HUES64 (cell line): ENCODE measurements at regions not wholly inside any gene's neighbourhood (a gene's known extent, or its start where the extent isn't known, plus 50 kb on each side); places are given as distances from the start of the nearest gene placed in this dataset.

Source experiments
- H3K27ac ChIP-seq: 2 replicates; pipeline ENCODE4 v1.7.0; 2013; ENCODE audit warnings: low read depth, low read length, inconsistent platforms
- H3K27me3 ChIP-seq: 2 replicates; pipeline ENCODE4 v1.6.1; 2013; ENCODE audit warnings: mild to moderate bottlenecking, low read length; ENCODE audit not compliant: insufficient read depth
- H3K36me3 ChIP-seq: 2 replicates; pipeline ENCODE4 v1.6.1; 2013; ENCODE audit warnings: mild to moderate bottlenecking, low read length; ENCODE audit not compliant: insufficient read depth
- H3K4me1 ChIP-seq: 2 replicates; pipeline ENCODE4 v1.6.1; 2013; ENCODE audit warnings: mild to moderate bottlenecking, low read length, moderate library complexity; ENCODE audit not compliant: insufficient read depth
- H3K4me3 ChIP-seq: 2 replicates; pipeline ENCODE4 v1.5.1; 2013; ENCODE audit warnings: mild to moderate bottlenecking, low read length, moderate library complexity
- H3K9ac ChIP-seq: 2 replicates; pipeline ENCODE4 v1.6.1; 2013; ENCODE audit warnings: mild to moderate bottlenecking, low read depth, low read length
- H3K9me3 ChIP-seq: 2 replicates; pipeline ENCODE4 v1.6.1; 2013; ENCODE audit warnings: low read depth, low read length; ENCODE audit not compliant: insufficient read depth
- whole genome bisulfite sequencing: fragments of 150-250, 120-280 bp; methylation state at CpG from one replicate; pipeline ENCODE4 v1.1.7; 2013; ENCODE audit warnings: missing lambda C conversion rate; 5-methylcytosine and 5-hydroxymethylcytosine counted together

DNA sequence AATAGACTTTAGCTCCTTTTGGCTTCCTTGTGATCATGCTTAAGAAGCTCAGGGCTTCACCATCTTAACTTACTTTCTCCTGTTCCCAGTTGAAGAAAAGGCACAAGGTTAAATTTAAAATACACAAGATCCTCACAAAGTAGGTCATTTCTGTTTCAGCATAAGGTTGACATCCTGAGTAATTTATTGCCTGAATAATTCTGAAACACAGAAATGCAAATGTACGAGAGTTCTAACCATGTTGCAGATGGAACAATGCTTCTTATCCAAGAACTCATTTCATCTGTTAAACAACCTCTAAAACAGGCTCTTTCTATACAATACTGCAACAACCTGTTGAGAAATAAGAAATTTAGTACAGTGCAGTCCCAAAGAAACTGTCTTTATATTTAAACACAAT, 395.2 kb downstream of the BCL11A start:
- Histone ChIP-seq H3K4me1 (no peaks in the 10 kb centered on the region), H3K27ac (no peak overlapping the region), H3K36me3 (no peaks in the 10 kb centered on the region), H3K9ac (no peak overlapping the region), H3K4me3 (no peak overlapping the region), H3K27me3 (no peaks in the 10 kb centered on the region), H3K9me3 (no peaks in the 10 kb centered on the region)
- 90% methylated on average over 1 of the region's 1 CpG for WGBS

DNA sequence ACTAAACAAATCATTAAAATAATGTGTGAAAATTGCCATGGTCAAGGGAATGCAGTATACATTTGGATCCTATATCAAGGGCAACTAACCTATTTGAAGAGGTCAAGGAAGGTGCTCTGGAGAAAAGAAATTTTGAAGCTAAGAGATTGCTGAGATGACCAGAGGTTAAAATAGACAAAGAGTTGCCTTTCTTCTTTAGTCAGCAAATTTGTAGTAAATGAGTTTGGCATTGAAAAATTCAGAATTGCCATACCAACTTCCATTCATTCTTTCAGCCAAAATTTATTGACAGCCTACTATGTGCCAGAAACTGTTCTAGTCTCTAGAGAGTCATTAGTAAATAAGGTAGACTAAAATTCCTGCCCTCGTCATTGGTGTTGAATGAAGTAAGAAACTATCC, 396.2 kb downstream of the BCL11A start:
- WGBS: 84% methylated on average over 1 of the region's 1 CpG
- Histone ChIP-seq H3K9me3 (peaks cover 8% of the 10 kb centered on the region; the same call in 1 of the 2 replicates), H3K4me1 (no peaks in the 10 kb centered on the region), H3K4me3 (no peak overlapping the region), H3K36me3 (no peaks in the 10 kb centered on the region), H3K27ac (no peak overlapping the region), H3K9ac (no peak overlapping the region), H3K27me3 (no peaks in the 10 kb centered on the region)

DNA sequence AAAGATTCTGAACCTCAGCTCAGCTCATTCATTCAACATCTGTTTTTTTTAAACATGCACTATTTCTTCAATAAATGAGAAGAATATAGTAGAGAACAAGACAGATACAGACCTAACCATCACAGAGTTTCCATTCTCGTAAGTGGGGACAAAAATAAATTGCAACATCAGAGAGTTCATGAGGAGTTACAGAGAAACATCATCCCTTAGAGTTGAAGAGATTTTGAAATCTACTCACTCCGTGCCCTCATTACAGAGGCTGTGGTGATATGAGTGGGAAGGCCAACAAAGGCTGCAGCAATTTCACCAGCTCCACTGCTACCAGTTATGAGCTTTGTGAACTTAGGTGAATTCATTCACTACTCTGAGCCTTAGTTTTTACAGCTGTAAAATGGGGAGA, 399.3 kb downstream of the BCL11A start:
- WGBS: 100% methylated on average over 1 of the region's 2 CpGs
- H3K9ac ChIP-seq: no peak overlapping the region
- no peak overlapping the region for H3K27ac ChIP-seq
- H3K4me3 ChIP-seq: no peak overlapping the region
- H3K4me1 ChIP-seq: no peaks in the 10 kb centered on the region
- H3K9me3 ChIP-seq: peaks cover 8% of the 10 kb centered on the region; the same call in 1 of the 2 replicates
- H3K36me3 ChIP-seq: no peaks in the 10 kb centered on the region
- H3K27me3 ChIP-seq: no peaks in the 10 kb centered on the region

DNA sequence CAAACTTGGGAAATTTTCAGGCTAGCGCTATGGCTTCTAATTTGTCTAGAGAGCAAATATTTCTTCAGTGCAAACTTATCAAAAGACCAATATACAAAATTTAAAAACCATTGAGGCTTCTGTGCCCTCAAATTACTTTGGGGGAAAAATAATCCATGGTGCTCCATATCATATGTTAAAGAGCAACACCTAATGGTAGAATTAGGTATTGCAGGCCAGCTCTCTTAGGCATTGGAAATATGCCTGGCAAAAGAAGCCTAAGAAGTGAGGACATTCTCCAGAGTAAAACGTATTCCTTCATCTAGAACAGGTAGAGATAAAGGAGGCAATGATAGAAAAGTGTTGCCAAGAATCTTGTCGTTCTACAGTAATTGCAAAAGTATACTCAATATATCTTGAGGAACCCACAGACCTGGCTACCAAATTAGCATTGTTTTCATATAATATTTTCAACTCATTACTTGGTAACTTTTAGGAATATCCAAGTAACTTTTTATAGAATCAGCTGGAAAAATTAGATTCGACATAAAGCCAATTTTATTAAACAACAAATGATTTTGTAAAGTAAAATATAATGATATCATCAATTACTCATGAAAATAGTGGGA, 401.1 kb downstream of the BCL11A start:
- Histone ChIP-seq H3K4me3 (no peak overlapping the region), H3K9ac (no peak overlapping the region), H3K27me3 (no peaks in the 10 kb centered on the region), H3K27ac (no peak overlapping the region), H3K4me1 (no peaks in the 10 kb centered on the region), H3K9me3 (peaks cover 8% of the 10 kb centered on the region; the same call in 1 of the 2 replicates), H3K36me3 (no peaks in the 10 kb centered on the region)
- WGBS: 73% methylated on average over 2 of the region's 4 CpGs

DNA sequence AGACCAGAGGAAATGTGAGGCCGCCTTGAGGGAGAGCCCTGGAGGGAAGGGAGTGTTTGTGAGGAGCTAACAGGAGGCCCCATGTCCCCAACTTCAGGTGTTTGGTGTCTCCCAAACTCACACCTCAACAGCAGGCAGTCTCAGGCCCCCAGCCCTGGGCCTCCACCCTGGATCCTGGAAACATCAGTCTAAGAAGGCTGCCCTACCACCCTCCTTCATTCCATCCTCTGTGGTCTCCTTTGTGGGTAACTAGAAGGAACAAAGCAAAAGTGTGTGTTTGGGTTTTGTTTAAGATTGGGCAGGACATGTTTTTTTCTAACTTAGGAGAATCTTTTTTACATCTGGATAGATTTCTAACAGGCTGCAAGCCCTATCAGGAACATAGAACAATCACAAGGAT, 404.3 kb downstream of the BCL11A start:
- H3K4me3 ChIP-seq: no peak overlapping the region
- no peak overlapping the region for H3K9ac ChIP-seq
- H3K27ac ChIP-seq: no peak overlapping the region
- WGBS: 89% methylated on average over 1 of the region's 1 CpG
- H3K36me3 ChIP-seq: no peaks in the 10 kb centered on the region
- no peaks in the 10 kb centered on the region for H3K4me1 ChIP-seq
- peaks cover 8% of the 10 kb centered on the region; the same call in 1 of the 2 replicates for H3K9me3 ChIP-seq
- H3K27me3 ChIP-seq: no peaks in the 10 kb centered on the region

DNA sequence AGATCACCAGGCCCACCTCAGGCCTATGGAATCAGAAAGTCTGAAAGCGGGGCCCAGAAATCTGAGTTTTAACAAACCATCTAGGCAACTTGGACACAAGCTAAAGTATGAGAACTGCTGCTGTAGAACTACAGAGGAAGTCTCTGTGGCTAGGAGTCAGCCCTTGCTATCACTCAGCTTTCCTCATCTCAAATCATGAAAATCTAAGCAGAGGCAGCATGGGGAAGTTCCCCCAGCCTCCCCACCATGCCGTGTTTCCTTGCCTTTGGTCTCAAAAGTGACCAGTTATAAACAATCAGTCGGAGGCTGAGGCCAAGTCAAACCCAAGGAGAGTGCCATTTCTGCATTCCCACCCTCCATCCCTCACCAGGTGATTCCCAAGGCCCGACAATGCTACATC, 404.7 kb downstream of the BCL11A start:
- Histone ChIP-seq H3K27me3 (no peaks in the 10 kb centered on the region), H3K9me3 (peaks cover 8% of the 10 kb centered on the region; the same call in 1 of the 2 replicates), H3K4me3 (no peak overlapping the region), H3K27ac (no peak overlapping the region), H3K4me1 (no peaks in the 10 kb centered on the region), H3K9ac (no peak overlapping the region), H3K36me3 (no peaks in the 10 kb centered on the region)
- WGBS: 89% methylated on average over 4 of the region's 4 CpGs

DNA sequence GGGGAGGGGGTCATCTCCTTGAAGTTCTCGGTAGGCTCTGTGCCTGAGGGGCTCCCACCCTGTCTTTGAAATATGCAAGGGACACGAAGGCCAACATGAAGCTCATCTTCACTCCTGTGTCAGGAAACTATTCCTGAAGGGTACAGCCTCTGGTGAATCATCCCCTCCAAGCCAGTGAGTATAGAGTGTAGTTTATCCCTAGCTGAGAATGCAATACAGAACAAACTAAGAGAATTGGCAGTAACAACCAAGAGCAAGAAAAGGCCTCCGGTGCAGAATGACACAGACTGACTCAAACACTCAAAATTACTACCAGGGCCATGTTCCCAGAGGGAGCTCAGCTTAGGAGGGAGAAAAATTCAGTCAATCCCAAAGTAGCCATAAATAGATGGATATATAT, 413.3 kb downstream of the BCL11A start:
- WGBS: 86% methylated on average over 3 of the region's 3 CpGs
- Histone ChIP-seq H3K36me3 (no peaks in the 10 kb centered on the region), H3K9me3 (peaks cover 20% of the 10 kb centered on the region)

DNA sequence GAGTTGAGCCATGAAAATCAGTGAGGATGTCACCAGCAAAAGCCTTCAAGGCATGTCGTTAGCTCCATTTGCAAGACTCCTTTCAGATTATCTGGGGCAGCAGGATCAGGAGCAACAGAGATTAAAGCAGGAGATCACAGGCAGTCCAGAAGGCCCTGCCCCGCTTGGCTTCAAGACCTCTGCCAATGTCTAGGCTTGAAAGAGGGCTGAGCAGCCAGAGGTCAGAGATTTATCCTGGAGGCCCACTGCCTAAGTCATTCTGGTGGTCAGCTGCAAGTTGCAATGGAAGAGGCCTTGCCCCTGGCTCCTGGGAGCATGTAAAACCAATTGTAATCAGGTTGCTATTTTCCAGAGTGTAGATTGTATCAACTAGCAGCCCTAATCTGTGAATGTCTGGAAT, 416.5 kb downstream of the BCL11A start:
- no peak overlapping the region for H3K27ac ChIP-seq
- no peaks in the 10 kb centered on the region for H3K4me1 ChIP-seq
- H3K9me3 ChIP-seq: peaks cover 23% of the 10 kb centered on the region
- no peak overlapping the region for H3K9ac ChIP-seq
- 91% methylated on average over 2 of the region's 2 CpGs for WGBS
- H3K4me3 ChIP-seq: no peak overlapping the region
- H3K27me3 ChIP-seq: no peaks in the 10 kb centered on the region
- H3K36me3 ChIP-seq: no peaks in the 10 kb centered on the region

More for the DNA sequence above, 413.3 kb downstream of the BCL11A start:
- no peak overlapping the region for H3K9ac ChIP-seq
- H3K27me3 ChIP-seq: no peaks in the 10 kb centered on the region
- H3K4me1 ChIP-seq: no peaks in the 10 kb centered on the region
- no peak overlapping the region for H3K27ac ChIP-seq
- H3K4me3 ChIP-seq: no peak overlapping the region

DNA sequence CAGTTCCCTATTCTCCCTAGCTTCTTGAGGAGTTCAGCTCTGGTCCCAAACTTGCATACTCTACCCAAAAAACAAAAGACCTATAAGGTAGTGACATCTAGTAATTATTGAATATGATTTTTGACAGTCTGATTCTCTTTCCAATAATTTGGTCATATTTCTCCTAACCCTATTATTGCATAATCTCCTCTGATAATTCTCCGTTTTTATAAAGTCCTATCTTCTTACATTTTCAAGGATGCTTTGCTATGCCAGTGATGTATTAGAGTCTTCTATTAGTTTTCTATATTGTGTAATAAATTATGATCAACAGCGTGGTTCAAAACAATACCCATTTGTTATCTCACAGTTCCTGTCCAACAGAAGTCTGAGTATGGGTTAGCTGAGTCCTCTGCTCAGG, 426.3 kb downstream of the BCL11A start:
- WGBS: 100% methylated on average over 2 of the region's 2 CpGs
- Histone ChIP-seq H3K27ac (no peak overlapping the region), H3K27me3 (no peaks in the 10 kb centered on the region; the same call in none of the 2 replicates), H3K9me3 (0 out of 2 replicates have a peak, but pooled peaks cover 7% of the 10 kb centered on the region), H3K4me3 (no peak overlapping the region), H3K9ac (no peak overlapping the region), H3K36me3 (no peaks in the 10 kb centered on the region), H3K4me1 (peaks cover 9% of the 10 kb centered on the region; the same call in 1 of the 2 replicates)

DNA sequence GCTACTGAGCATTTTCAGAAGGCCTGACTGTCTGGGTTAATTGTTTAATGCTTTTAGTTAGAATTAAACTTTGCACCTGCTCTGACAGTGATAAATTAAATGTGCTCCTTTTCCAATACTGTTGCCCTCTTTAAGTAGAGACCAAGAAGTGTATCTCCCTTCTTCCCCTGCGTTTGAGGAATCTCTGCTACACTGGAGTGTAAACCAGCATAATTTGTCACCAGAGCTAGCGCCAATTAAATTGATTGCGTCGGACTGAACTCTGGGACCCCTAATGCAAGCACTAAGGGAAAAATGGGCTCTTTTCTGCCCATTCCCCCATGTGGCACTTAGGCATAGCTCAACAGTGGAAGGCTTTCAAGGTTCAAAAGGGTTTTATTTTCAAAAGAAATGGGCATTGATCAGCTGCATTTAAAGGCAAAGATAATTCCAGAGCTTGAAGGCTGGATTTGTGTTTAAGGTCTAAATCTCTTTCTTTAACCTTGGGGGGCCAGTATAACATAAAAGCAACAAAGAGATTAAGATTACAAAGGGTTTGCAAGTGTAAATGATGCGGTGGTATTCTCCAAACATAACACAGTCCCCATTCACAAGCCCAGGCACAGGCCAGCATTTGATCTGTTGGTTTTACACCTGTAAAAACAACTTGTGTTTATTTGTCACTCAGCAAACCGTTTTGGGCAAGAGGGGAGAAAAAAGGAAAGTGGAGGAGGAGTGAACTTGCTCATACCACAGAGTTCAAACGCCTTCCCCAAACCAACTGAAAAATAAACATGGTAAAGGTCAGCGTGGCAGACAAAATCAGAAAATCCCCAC, 427.6 kb downstream of the BCL11A start:
- Histone ChIP-seq H3K36me3 (no peaks in the 10 kb centered on the region), H3K27me3 (no peaks in the 10 kb centered on the region; the same call in none of the 2 replicates), H3K27ac (no peak overlapping the region), H3K9ac (no peak overlapping the region), H3K4me1 (peaks cover 9% of the 10 kb centered on the region; the same call in 1 of the 2 replicates), H3K9me3 (0 out of 2 replicates have a peak, but pooled peaks cover 9% of the 10 kb centered on the region), H3K4me3 (no peak overlapping the region)
- WGBS: 47% methylated on average over 8 of the region's 8 CpGs

DNA sequence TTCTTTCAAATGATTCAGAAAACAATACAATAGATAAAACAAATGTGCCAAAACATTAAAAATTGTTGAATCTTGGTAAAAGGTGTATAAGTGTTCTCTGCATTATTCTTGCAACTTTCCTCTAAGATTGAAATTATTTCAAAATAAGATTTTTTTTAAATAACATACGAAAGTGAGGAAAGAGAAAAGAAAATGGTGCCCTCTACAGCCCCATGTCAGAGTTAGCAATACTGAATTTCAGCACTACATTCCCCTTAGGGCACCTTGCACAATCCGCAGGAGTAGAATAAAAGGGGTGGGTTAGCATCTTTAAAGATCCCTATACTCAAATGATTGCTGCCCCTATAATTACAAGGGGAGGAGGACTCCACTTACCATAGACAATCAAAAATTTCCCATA, 433.7 kb downstream of the BCL11A start:
- Histone ChIP-seq H3K4me1 (no peaks in the 10 kb centered on the region), H3K4me3 (no peak overlapping the region), H3K27me3 (no peaks in the 10 kb centered on the region), H3K9ac (no peak overlapping the region), H3K27ac (no peak overlapping the region), H3K36me3 (no peaks in the 10 kb centered on the region), H3K9me3 (peaks cover 43% of the 10 kb centered on the region)
- WGBS: no CpG with 5 or more reads among the region's 2 CpGs
